GM18511 (cell line): ENCODE measurements at regions not wholly inside any gene's neighbourhood (a gene's known extent, or its start where the extent isn't known, plus 50 kb on each side); places are given as distances from the start of the nearest gene placed in this dataset.
"Not testable (repeated sequence)": the region's sequence is repeated elsewhere in the genome, so short reads cannot be mapped to it uniquely, and the experiment has no call there.

Source experiments
- ATAC-seq: cut with Tn5 transposase; IDR thresholded peaks from one replicate; pipeline ENCODE4 v1.9.1; 2021; ENCODE audit warnings: mild to moderate bottlenecking, moderate library complexity; ENCODE audit not compliant: unreplicated experiment

- ATAC-seq = no peak
Observed at GRCh38 chr1:38615680-38616079, 243.9 kb downstream of the RRAGC start.

GRCh38 chr1:38614861-38615260 is 244.7 kb downstream of the RRAGC start:
- ATAC-seq = no peak

GRCh38 chr1:38613996-38614395 is 245.6 kb downstream of the RRAGC start:
- ATAC-seq = no peak

- no peak for ATAC-seq
Observed at GRCh38 chr1:38612951-38613350, 246.6 kb downstream of the RRAGC start.

GRCh38 chr1:38611664-38612211 is 247.8 kb downstream of the RRAGC start:
- ATAC-seq = no peak

- ATAC-seq = no peak
Observed at GRCh38 chr1:38609166-38610025, 250.2 kb downstream of the RRAGC start.

GRCh38 chr1:38608202-38608864 is 251.2 kb downstream of the RRAGC start:
- ATAC-seq = no peak

GRCh38 chr1:38607526-38607925 is 252.0 kb downstream of the RRAGC start:
- ATAC-seq = no peak

GRCh38 chr1:38605063-38605462 is 254.5 kb downstream of the RRAGC start:
- ATAC-seq = no peak

- no peak for ATAC-seq
Observed at GRCh38 chr1:38603907-38604306, 255.7 kb downstream of the RRAGC start.

- no peak for ATAC-seq
Observed at GRCh38 chr1:38600905-38601304, 258.7 kb downstream of the RRAGC start.

GRCh38 chr1:38600286-38600685 is 259.3 kb downstream of the RRAGC start:
- no peak for ATAC-seq

GRCh38 chr1:38598118-38598517 is 261.5 kb downstream of the RRAGC start:
- ATAC-seq = no peak

GRCh38 chr1:38589036-38589435 is 270.5 kb downstream of the RRAGC start:
- ATAC-seq = no peak

GRCh38 chr1:38587766-38588165 is 271.8 kb downstream of the RRAGC start:
- no peak for ATAC-seq

- no peak for ATAC-seq
Observed at GRCh38 chr1:38586993-38587646, 272.5 kb downstream of the RRAGC start.

- ATAC-seq = no peak
Observed at GRCh38 chr1:38585971-38586370, 273.6 kb downstream of the RRAGC start.

GRCh38 chr1:38585460-38585859 is 274.1 kb downstream of the RRAGC start:
- no peak for ATAC-seq

GRCh38 chr1:38584448-38585355 is 274.9 kb downstream of the RRAGC start:
- no peak for ATAC-seq

GRCh38 chr1:38583287-38583686 is 276.3 kb downstream of the RRAGC start:
- not testable (repeated sequence) for ATAC-seq
